GM12878 (cell line): ENCODE measurements at regions not wholly inside any gene's neighbourhood (a gene's known extent, or its start where the extent isn't known, plus 50 kb on each side); places are given as distances from the start of the nearest gene placed in this dataset.

Experiments
- ATAC-seq: fragments of 200-7000 bp; cut with Tn5 transposase; 3 replicates; pipeline ENCODE4 v1.9.1; 2020; ENCODE audit warnings: mild to moderate bottlenecking, moderate library complexity
- BruUV-seq: library from RNA; stranded (reverse); fragments of 400-500 nt; replicated peaks from 2 replicates; lab custom pipeline; 2021; lab: Mats Ljungman, UMichigan
- CTCF ChIA-PET: fragments of 300-600 bp; sonication (Branson Sonifier 250); formaldehyde crosslinking; extraction: SDS; loops from one replicate; lab custom pipeline; 2021; ENCODE audit warnings: inconsistent platforms; lab: Yijun Ruan, JAX
- POLR2A ChIA-PET: fragments of 350-600 bp; formaldehyde crosslinking; extraction: SDS; loops from one replicate; lab custom pipeline; 2021; ENCODE audit warnings: inconsistent platforms; lab: Charles Lee
- RAD21 ChIA-PET: fragments of 300-600 bp; sonication (Branson Sonifier 250); formaldehyde crosslinking; loops from one replicate; lab custom pipeline; 2023; ENCODE audit warnings: antibody characterized with exemption; ENCODE audit not compliant: unreplicated experiment; lab: Charles Lee
- SMC1A ChIA-PET: fragments of 300-600 bp; sonication (Branson Sonifier 250); formaldehyde crosslinking; loops from one replicate; lab custom pipeline; 2023; ENCODE audit not compliant: unreplicated experiment, uncharacterized antibody; lab: Charles Lee
- DNase-seq: peaks from one replicate; pipeline ENCODE4 v3.0.0-alpha.2; 2011; ENCODE audit warnings: low read depth, low spot score
- FAIRE-seq: peaks from 3 replicates; lab custom pipeline; 2011; peaks lifted over from hg19 to GRCh38; lab: Jason Lieb, UNC
- H2AFZ ChIP-seq: 2 replicates; pipeline ENCODE4 v1.6.0; 2011; ENCODE audit warnings: low read depth, low read length, control low read depth; ENCODE audit not compliant: control insufficient read depth
- H3K27ac ChIP-seq: 2 replicates; pipeline ENCODE4 v1.5.1; 2011; ENCODE audit warnings: control low read depth; ENCODE audit not compliant: control insufficient read depth, insufficient read depth
- H3K27me3 ChIP-seq, 2 experiments: replicated peaks in 1 of 2; 2 replicates each; pipeline versions ENCODE4 v1.6.0 to v1.6.1; 2011; ENCODE audit warnings: low read length in 1 of 2; ENCODE audit not compliant: control insufficient read depth in 2 of 2, insufficient read depth in 2 of 2
- H3K36me3 ChIP-seq, 2 experiments: 2 replicates each; pipeline ENCODE4 v1.5.1; 2011; ENCODE audit warnings: low read length in 1 of 2; ENCODE audit not compliant: control insufficient read depth in 2 of 2, insufficient read depth in 2 of 2
- H3K4me1 ChIP-seq: 2 replicates; pipeline ENCODE4 v1.6.1; 2011; ENCODE audit warnings: mild to moderate bottlenecking, low read length, moderate library complexity, mixed read lengths; ENCODE audit not compliant: control insufficient read depth, insufficient read depth
- H3K4me2 ChIP-seq: 2 replicates; pipeline ENCODE4 v1.6.0; 2011; ENCODE audit warnings: control low read depth; ENCODE audit not compliant: control insufficient read depth, insufficient read depth
- H3K4me3 ChIP-seq: fragments of 200-600 bp; sonication (generic); 2 replicates; pipeline ENCODE4 v1.5.1; 2016
- H3K79me2 ChIP-seq: 2 replicates; pipeline ENCODE4 v1.6.0; 2011; ENCODE audit warnings: low read length; ENCODE audit not compliant: control insufficient read depth, insufficient read depth
- H3K9ac ChIP-seq: 2 replicates; pipeline ENCODE4 v1.8.0; 2011; ENCODE audit warnings: low read length, control low read depth, mixed read lengths; ENCODE audit not compliant: control insufficient read depth, insufficient read depth
- H3K9me3 ChIP-seq: replicated peaks from 3 replicates; pipeline ENCODE4 v1.5.1; 2011; ENCODE audit warnings: mild to moderate bottlenecking, low read length; ENCODE audit not compliant: control insufficient read depth, insufficient read depth
- H4K20me1 ChIP-seq: 2 replicates; pipeline ENCODE4 v1.6.0; 2011; ENCODE audit not compliant: control insufficient read depth, insufficient read depth
- RAD21 ChIP-seq: IDR thresholded peaks from 2 replicates; pipeline ENCODE4 v1.6.1; 2011; ENCODE audit warnings: mild to moderate bottlenecking, low read depth, low read length, moderate library complexity; ENCODE audit not compliant: insufficient read depth
- SKIL ChIP-seq: fragments of 450-650 bp; IDR thresholded peaks from 2 replicates; pipeline ENCODE4 v1.6.1; 2017; ENCODE audit warnings: mild to moderate bottlenecking, low read depth, inconsistent platforms; ENCODE audit not compliant: poor library complexity, severe bottlenecking
- SUZ12 ChIP-seq: fragments of 200-600 bp; sonication (generic); IDR thresholded peaks from one replicate; pipeline ENCODE4 v1.6.1; 2018; ENCODE audit warnings: antibody characterized with exemption, mild to moderate bottlenecking; ENCODE audit not compliant: unreplicated experiment
- ZNF207 ChIP-seq: fragments of 450-650 bp; IDR thresholded peaks from 2 replicates; pipeline ENCODE4 v1.6.1; 2014; ENCODE audit warnings: antibody characterized with exemption, mild to moderate bottlenecking, borderline replicate concordance
- ZNF24 ChIP-seq: fragments of 450-650 bp; IDR thresholded peaks from 2 replicates; pipeline ENCODE4 v1.6.1; 2017; ENCODE audit warnings: antibody characterized with exemption, mild to moderate bottlenecking
- WGBS: methylation state at CpG from one replicate; pipeline ENCODE4 v1.1.6; 2016; ENCODE audit warnings: low lambda C conversion rate; ENCODE audit not compliant: insufficient replicate concordance, insufficient coverage; ENCODE audit errors: missing lambda C conversion rate; 5-methylcytosine and 5-hydroxymethylcytosine counted together
- in situ Hi-C: fragments of 300-500 bp; cut with MboI; formaldehyde crosslinking; loops from 9 replicates; pipeline ENCODE4 v1.14.3; 2018; ENCODE audit warnings: mixed read lengths
- intact Hi-C: fragments of 100-400 bp; cut with micrococcal nuclease; formaldehyde crosslinking; loops from one replicate; pipeline ENCODE4 v1.14.2; 2022; ENCODE audit not compliant: unreplicated experiment
- TF ChIP-seq, protein P1 (sequence below): IDR thresholded peaks from 2 replicates; pipeline ENCODE4 v1.6.1; 2011; ENCODE audit warnings: borderline replicate concordance, low read depth, mild to moderate bottlenecking, moderate library complexity, mixed read lengths, low read length; ENCODE audit not compliant: insufficient read depth; ENCODE audit errors: extremely low read length

- TF ChIP-seq, protein P1, sequence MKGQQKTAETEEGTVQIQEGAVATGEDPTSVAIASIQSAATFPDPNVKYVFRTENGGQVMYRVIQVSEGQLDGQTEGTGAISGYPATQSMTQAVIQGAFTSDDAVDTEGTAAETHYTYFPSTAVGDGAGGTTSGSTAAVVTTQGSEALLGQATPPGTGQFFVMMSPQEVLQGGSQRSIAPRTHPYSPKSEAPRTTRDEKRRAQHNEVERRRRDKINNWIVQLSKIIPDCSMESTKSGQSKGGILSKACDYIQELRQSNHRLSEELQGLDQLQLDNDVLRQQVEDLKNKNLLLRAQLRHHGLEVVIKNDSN: no peak
Observed at GRCh38 chr5:104431002-104431620, 868.5 kb upstream of the NUDT12 start (continued).

DNA sequence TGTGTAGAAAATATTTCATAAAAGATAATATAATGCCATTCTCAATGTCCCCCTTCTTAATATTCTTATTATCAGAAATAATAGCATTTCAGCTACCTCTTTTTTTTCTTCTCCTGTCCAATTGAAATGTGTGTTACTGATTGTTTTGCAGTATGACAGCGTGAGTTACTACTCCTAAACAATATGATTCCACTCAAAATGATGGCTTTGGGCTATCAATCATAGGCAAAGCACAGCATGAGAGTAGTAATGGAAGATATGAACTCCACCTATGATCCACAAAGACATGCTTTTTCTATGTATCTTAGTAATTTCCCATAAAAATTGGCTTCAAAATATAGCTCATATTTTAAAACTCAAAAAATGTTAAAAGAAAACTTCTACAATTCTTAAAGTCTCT lies 867.3 kb upstream of the NUDT12 start:
- H2AFZ ChIP-seq: no peak overlapping the region
- no peaks in the 10 kb centered on the region for H3K27me3 ChIP-seq
- ChIA-PET RAD21 (no interaction called here), SMC1A (interaction anchor here (0.6 kb wide), 1 partner anchor 618 kb away, joined by 3 read pairs; no protein-coding TSS in a partner anchor), POLR2A (no interaction called here), CTCF (no interaction called here)
- in situ Hi-C loops (no loop called here), intact Hi-C loops (no loop called here)
- FAIRE-seq (no peak), DNase-seq (no peak), ATAC-seq (no peak)
- no peak overlapping the region for H3K4me3 ChIP-seq
- 0% methylated on average over 1 of the region's 1 CpG for WGBS
- H3K36me3 ChIP-seq: no peaks in the 10 kb centered on the region
- H3K79me2 ChIP-seq: no peaks in the 10 kb centered on the region
- no peaks in the 10 kb centered on the region for H3K4me1 ChIP-seq
- no TSS peak for BruUV-seq
- H3K9ac ChIP-seq: no peak overlapping the region
- no peak for TF ChIP-seq ZNF207
- no peak for TF ChIP-seq RAD21
- no peak for TF ChIP-seq SKIL
- no peak for TF ChIP-seq SUZ12
- no peak for TF ChIP-seq ZNF24
- H3K9me3 ChIP-seq: no peaks in the 10 kb centered on the region
- H3K27ac ChIP-seq: no peak overlapping the region
- H3K4me2 ChIP-seq: no peak overlapping the region
- no peaks in the 10 kb centered on the region for H4K20me1 ChIP-seq
